Ecto neural progenitor cell (in vitro differentiated cells): ENCODE measurements at regions not wholly inside any gene's neighbourhood (a gene's known extent, or its start where the extent isn't known, plus 50 kb on each side); places are given as distances from the start of the nearest gene placed in this dataset.
"Not testable (repeated sequence)": the region's sequence is repeated elsewhere in the genome, so short reads cannot be mapped to it uniquely, and the experiment has no call there.

ENCODE experiments used
- DNase-seq: peaks from one replicate; pipeline ENCODE4 v3.0.0-alpha.2; 2018; ENCODE audit warnings: low spot score

- DNase-seq, result no peak
Measured at GRCh38 chr13:97724450-97724849, 229.0 kb upstream of the IPO5 start.

DNA sequence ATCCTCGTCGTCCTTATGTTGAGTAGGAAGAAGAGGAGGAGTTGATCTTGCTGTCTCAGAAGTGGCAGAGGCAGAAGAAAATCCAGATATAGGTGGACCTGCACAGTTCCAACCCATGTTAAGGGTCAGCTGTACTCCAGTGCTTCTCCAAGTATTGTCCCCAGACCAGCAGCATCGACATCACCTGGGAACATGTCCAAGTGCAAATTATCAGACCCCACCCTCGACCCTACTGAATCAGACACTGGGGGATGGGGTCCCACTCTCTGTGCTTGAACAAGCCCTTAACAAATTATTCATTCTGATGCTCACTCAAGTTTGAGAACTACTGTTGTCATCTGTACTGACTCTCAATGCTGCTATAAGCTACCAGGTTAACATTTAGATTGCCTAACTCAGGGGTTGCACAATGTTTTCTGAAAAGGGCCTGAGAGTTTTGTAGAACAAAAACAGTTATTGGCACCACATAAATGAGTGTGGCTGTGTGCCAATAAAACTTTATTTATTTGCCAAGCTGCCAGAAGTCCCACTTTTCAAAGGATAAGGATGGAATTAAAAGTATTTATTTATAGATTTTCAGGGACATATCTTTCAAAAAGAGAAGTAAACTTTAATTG, 226.7 kb upstream of the IPO5 start:
- no peak for DNase-seq

DNA sequence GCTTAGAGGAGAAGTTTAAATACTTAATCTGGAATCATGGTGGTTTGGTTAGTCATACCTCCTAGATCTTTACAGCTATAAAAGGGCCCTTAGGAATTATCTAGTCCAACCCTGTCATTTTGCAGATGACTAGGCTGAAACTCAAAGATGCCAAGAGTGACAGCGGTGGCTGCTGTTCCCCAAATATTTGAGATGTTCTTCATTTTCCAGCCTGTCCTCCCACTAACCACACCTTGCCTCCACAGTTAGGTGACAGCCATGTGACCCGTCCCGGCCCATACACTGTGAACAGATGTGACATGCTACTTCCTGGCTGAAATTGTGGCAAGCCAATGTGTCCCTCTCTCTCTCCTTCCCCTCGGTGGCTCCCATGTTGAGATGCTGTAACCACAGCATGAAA, 225.5 kb upstream of the IPO5 start:
- DNase-seq, result no peak

DNA sequence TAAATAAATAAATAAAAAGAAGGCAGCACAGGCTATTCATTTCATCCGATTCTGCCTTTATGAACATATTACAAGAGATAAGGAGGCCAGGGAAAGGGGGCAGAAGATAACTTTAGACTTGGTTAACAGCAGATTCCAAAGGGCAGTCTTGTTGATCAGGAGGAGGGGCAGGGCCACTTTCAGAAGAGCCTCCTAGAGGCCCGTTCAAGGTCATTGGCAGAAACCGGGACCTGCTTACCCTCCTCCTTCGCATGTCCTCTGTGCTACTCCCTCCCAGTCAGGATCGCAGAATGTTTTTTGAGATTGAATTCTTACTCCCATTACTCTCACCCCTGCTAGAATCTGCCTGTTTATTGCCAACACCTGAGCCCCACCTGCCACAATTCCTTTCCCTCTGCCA, 217.0 kb upstream of the IPO5 start:
- DNase-seq, result no peak

- DNase-seq, result no peak
Measured at GRCh38 chr13:97742084-97742483, 211.4 kb upstream of the IPO5 start.

GRCh38 chr13:97743938-97744337, 209.5 kb upstream of the IPO5 start:
- no peak for DNase-seq

DNA sequence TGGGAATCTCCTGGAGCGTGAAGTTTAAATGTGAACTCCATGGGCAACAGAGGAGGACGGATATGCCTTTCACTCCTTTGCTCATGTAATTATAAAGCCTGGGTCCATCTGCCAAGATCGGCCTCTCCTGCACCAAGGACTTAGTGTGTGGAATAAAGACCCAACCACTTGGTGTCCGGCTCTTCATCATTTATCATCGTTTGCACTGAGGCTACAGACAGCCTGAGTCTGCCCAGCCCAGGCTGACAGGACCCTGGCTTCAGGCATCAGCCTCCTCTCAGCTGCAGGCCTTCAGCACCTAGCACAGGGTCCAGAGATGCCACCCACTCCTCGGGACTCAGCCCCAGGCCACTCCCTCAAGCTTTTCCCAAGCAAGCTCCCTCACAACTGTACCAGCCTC, 206.8 kb upstream of the IPO5 start:
- DNase-seq, result no peak

DNA sequence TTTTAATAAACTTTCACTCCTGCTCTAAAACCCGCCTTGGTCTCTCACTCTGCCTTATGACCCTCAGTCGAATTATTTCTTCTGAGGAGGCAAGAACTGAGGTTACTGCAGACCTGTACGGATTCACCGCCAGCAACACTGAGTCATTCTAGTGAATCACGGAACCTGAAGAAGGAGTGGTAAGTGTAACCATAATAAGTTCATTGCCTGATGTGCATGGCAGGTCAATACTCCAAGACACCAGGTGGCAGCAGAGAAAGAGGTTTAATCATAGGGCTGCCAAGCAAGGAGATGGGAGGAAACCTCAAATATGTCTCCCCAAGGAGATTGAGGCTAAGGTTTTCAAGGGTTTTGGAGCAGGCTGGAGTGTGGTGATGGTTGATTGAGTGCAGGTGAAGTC, 204.3 kb upstream of the IPO5 start:
- DNase-seq, result no peak

- DNase-seq, result no peak
Measured at GRCh38 chr13:97751477-97751876, 202.0 kb upstream of the IPO5 start.

DNA sequence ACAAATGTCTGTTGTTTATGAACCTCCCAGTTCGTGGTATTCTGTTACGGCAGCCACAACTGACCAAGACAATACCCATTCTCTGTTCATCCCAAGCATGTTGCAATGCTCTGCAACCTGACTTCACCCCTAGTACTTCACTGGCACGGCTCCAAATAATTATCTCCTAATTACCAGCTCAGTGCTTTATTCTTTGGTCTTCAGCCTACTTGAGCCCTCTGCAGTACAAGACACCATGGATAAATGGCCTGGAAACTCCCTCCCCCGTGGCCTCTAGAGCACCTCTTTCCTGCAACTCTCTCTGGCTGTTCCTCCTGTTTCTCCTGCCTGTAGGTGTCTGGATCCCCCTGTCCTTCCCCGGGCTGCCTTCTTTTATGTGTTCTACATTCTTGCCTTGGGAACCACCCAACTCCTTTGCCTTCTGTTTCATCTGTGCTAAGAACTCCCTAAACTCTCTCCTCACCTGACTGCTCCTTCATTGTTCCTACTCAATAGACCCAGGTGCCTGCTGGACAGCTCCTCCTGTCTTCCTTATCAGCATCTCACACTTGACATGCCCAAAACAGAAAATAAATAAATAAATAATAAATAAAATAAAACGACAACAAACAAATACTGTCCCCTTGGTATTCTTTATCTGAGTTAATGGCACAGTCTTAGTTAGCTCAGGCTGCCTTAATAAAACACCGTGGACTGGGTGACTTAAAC, 200.4 kb upstream of the IPO5 start:
- no peak for DNase-seq

- DNase-seq, result no peak
Measured at GRCh38 chr13:97753942-97754670, 199.4 kb upstream of the IPO5 start.

DNA sequence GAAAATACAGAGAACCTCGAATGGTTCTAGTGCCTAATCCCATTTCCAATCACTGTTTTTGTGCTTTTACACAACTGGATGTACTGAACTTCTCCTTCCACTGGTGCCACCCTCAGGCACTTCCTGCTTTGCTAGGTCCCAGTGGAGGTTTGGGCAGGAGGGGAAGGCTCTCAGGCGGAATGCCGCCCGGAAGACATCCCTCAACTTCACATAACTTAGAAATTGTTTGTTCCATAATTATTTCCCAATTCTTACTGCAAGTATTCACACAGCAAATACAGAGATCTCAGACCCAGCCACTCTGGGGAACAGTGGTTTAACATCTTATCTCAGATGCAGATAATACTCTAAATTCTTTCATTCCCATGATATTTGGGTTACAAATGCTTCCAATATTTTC, 195.7 kb upstream of the IPO5 start:
- DNase-seq, result no peak

GRCh38 chr13:97758317-97758716, 195.2 kb upstream of the IPO5 start:
- DNase-seq, result no peak

GRCh38 chr13:97761796-97762540, 191.5 kb upstream of the IPO5 start:
- DNase-seq, result no peak

DNA sequence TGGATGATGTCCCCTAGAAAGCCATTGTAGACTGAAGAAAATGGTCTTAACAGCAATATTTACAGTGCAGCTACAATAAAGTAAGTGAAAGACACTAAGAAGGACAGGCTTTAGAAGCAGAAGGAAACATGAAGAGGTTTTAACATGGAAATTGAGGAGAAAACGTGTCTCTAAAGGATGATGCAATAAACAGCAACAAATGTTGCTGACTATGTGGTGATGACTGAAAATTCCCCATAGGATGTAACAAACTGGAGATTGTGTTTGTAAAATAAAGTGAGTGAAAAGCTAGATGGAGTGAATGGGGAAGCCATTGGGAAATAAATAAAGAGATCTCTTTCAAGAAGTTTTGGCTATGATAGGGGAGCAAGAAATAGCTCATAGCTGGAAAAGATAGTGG, 186.7 kb upstream of the IPO5 start:
- DNase-seq, result no peak

DNA sequence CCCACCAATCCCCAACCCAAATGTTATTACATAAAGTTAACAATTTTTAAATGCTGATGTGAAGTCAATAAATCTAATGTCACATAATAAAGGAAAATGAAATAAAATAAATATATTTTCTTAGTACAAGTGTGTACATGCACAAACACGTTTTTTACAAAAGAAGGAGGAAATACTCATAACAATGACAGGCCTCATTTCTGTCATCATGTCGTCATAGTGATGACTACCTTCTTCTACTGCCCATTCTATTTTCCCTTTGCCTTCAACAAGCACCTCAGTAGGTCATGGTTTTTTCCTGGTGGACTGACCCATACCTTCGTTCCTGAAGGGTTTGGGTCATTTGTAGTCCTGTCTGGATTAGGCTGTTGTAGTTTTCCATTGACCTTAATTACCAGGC, 185.3 kb upstream of the IPO5 start:
- DNase-seq, result no peak

DNA sequence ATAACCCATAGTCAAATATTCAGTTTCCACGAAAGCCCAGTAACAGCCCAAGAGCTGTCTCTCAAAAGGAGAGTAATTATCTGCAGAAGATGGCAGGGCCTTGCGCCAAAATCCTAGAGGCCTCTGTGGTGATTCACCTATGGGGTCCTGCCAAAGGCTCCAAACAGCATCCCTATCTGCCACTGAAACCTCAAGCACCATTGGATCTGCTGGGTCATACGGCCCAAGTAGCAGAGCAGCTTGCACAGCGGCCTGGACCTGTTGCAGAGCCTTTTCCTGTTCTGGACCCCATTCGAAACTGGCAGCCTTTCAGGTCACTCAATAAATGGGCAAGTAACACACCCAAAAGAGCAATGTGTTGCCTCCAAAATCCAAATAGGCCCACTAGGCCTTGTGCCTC, 183.2 kb upstream of the IPO5 start:
- DNase-seq, result not testable (repeated sequence)

DNA sequence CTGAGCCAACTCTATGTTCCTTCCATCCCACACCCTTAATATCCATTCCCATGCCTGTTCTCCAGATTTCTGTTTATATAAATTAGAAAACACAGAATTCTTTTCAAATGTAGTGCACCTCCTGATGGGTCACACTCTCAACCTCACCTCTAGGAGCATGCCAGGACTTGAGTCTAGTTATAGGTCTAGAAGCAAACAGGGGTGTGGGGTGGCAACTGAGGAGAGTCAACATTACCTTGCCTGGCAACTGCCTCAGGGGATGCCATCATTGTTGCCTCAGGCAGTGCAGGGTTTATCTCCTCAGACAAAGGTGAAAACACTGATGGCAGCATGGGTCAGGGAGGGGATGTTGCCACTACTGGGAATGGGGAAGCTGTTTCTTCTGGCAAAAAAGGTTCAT, 181.0 kb upstream of the IPO5 start:
- DNase-seq, result not testable (repeated sequence)

GRCh38 chr13:97774391-97775100, 178.9 kb upstream of the IPO5 start:
- not testable (repeated sequence) for DNase-seq

- no peak for DNase-seq
Measured at GRCh38 chr13:97780486-97780885, 173.0 kb upstream of the IPO5 start.

DNA sequence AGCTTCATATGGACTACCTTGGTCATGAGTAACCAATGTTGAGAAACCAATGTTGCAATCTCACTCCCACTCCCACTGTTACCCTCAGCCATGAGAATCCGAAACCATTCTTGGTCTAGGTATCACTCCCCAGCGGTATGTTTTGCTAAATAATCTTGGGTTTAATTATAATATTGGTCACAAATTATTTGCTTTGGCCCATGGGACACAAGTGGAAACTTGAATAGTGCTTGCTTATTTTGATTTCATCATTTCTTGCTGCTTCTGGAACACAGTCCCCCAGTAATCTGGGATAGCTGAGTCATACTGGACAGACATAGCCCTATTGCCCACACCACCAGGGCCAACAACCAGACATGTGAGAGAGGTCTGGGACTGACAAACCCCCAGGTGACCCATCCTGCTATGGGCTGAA, 171.6 kb upstream of the IPO5 start:
- no peak for DNase-seq

DNA sequence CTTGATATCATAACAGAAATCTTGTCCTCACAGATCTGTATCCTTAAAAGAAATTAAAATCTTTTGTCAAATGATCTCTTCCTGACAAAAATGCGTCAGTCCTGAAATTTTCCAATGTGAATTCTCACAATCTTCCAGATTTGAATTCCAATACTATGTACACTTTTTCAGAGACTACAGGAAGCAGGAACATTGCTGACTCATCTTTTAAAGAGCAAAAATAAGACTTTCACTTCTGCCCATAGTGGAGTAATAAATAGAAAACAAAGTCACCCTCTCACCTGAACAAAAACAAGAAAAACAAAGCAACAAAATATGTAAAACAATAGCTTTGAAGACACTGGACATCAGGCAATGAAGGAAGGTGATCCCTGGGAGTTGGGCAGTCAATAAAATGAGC, 167.0 kb upstream of the IPO5 start:
- DNase-seq, result no peak
